ENCODE measurements at regions not wholly inside any gene's neighbourhood (a gene's known extent, or its start where the extent isn't known, plus 50 kb on each side); places are given as distances from the start of the nearest gene placed in this dataset.
A peak's percentile ranks its signal among the peaks of the same experiment; 100 is the strongest.
"Not testable (repeated sequence)": the region's sequence is repeated elsewhere in the genome, so short reads cannot be mapped to it uniquely, and the experiment has no call there.

- no peak for DNase-seq
These were observed 92.6 kb downstream of the MTERF1 start for GRCh38 chr7:91787931-91788330.

GRCh38 chr7:91789086-91789485 is 91.4 kb downstream of the MTERF1 start:
- DNase-seq = no peak

DNA sequence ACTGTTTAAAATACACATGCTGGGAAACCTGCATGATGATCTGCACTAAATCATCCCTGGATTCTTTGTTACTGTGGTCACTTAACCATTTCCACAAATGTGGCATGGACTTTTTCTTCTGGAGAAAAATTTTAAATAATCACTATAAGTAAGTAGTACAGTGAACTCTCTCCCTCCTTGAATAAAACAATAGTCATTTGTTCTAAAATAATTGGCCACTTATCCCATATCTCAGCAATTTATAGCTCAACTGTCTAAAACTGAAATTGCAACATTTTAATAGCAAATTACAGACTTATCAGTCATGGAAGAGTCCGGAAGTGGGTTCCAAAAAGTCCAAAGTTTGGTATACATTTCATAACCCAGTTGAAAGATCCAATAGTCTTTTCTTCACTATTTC is 90.9 kb downstream of the MTERF1 start:
- DNase-seq = no peak

DNA sequence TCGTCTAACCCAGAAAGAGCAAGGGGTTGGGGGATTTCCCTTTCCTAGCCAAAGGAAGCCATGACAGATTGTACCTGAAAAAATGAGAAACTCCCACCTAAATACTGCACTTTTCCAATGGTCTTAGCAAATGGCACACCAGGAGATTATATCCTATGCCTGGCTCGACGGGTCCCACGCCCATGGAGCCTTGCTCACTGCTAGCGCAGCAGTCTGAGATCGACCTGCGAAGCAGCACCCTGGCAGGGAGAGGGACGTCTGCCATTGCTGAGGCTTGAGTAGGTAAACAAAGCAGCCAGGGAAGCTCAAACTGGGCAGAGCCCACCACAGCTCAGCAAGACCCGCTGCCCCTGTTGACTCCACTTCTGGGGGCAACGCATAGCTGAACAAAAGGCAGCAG is 89.9 kb downstream of the MTERF1 start:
- not testable (repeated sequence) for DNase-seq

DNA sequence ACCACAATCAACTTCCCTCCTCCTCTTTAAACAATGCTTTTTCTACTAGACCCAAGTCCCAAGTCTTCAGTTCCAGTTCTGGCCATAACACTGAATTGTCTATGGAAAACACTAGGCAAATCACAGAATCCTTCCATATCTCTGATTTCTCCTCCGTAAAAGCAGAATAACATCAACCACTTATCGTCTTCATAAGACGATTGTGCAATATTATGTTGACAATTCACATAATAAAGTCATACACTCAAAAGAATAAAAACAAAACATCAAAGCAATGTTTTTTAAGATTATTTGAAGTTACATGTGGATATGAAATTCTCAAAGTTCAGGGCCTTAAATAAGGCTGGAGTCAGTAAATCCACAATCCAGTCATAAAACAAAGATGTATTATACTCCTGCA is 84.4 kb downstream of the MTERF1 start:
- DNase-seq = no peak

DNA sequence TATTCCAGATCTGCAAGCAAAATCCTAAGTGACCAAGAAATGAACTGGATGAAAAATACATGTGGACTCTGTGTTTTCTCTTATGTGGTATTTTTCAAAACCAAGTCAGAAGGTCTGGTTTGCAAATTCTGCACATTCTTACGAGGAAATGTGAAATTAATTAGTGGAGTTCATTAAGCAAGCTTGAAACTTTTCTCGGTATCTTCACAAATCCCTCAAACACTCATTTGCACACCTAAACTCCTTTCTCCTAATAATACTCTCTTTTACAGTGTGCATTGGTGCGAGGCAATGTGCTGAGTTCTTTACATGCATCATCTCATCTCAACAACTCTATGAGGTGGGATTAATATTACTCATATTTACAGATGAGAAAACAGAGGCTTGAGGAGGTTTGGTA is 82.1 kb downstream of the MTERF1 start:
- no peak for DNase-seq

GRCh38 chr7:91800389-91800788 is 80.1 kb downstream of the MTERF1 start:
- no peak for DNase-seq

- DNase-seq = no peak
These were observed 79.0 kb downstream of the MTERF1 start for GRCh38 chr7:91801331-91801983.

DNA sequence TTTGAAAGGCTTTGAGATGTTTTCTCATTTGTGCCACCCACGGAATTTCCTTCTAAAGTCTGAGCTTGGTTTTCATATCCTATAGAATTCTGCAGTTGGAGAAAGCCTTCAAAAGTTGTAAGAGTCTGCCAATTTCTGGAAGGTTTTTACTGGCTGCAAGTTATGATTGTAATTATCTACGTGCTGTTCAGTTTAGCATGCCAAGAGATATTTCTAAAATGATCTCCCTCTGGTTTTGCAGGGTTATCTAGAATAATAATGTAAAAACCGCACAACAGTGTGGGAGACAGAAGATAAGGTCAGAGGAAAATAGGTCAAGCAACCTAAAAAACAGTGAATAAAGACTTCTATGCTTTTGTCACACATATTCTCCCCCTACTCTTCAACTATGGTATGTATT is 69.3 kb downstream of the MTERF1 start:
- DNase-seq = peak; percentile 58

DNA sequence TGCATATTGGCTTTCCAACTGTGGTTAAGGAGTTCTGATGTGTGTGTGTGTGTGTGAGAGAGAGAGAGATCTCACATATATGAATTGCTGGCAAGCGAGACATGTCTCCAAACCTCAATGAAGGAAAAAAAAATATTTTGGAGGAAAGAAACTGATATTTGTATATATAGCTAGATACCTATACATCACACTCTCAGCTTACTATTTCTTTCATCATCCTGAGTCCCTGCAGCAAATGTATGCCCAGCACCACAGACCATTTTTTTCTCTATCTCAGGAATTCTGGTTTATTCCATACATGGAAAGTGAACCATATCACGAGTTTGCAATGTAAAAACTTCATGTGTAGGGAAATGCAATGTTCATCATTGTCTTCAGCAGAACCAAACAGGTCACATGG is 68.9 kb downstream of the MTERF1 start:
- DNase-seq = no peak

GRCh38 chr7:91812388-91812787 is 68.1 kb downstream of the MTERF1 start:
- DNase-seq = no peak

- DNase-seq = no peak
These were observed 66.3 kb downstream of the MTERF1 start for GRCh38 chr7:91814189-91814588.

Measured in hematopoietic multipotent progenitor cell treated with erythropoietin and hydrocortisone succinate and interleukin-3 and kit ligand, for 6 days (in vitro differentiated cells).